ENCODE measurements at regions not wholly inside any gene's neighbourhood (a gene's known extent, or its start where the extent isn't known, plus 50 kb on each side); places are given as distances from the start of the nearest gene placed in this dataset.
A peak's percentile ranks its signal among the peaks of the same experiment; 100 is the strongest.

DNA sequence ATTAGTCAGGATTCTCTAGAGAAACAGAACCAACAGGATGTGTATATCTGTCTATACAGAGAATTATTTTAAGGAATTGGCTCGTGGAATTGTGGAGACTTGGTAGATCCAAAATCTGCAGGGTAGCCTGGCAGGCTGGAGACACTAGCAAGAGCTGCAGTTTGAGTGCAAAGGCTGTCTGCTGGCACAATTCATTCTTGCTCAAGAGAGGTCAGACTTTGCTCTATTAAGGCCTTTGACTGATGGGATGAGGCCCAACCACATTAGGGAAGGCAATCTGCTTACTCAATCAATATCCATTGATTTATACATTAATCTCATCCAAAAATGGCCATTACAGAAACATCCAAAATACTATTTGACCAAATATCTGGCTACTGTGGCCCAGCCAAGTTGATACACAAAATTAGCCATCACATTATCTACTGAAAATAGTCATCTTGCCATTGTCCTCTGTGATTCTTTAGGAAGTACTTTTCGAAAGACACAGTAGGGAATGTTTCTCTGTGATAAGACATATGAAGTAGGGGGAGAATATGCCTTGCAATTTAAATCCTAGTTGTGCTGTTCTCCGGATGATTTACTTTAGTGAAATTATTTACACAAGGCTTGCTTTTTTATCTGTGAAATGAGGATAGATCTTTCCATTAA is 873.8 kb downstream of the ROBO2 start:
- Histone ChIP-seq H3K4ac (ENCODE audit: low read depth, low read length) (no peak overlapping the region), H2BK15ac (ENCODE audit: low read depth, low read length) (no peak overlapping the region), H3K9me3 (ENCODE audit: control insufficient read depth, low read depth, low read length) (no peaks in the 10 kb centered on the region), H3K4me2 (ENCODE audit: insufficient read depth, insufficient read length, low read length) (no peak overlapping the region), H2BK12ac (ENCODE audit: insufficient read length, low read depth, low read length) (no peak overlapping the region), H3T11ph (ENCODE audit: low read length) (no peak overlapping the region), H3K56ac (ENCODE audit: insufficient read length, low read depth, low read length) (no peak overlapping the region), H3K23ac (ENCODE audit: insufficient read length, low read depth, low read length) (no peak overlapping the region), H3K79me2 (ENCODE audit: insufficient read depth, low read length) (no peaks in the 10 kb centered on the region), H4K91ac (ENCODE audit: insufficient read length, low read depth, low read length) (no peak overlapping the region), H3K4me1 (ENCODE audit: insufficient read depth, low read length) (no peaks in the 10 kb centered on the region), H3K27me3 (ENCODE audit: insufficient read depth, low read length) (no peaks in the 10 kb centered on the region), H2AFZ (ENCODE audit: low read length) (no peak overlapping the region), H4K8ac (replicated peaks; ENCODE audit: insufficient read length, low read depth, low read length) (no peak overlapping the region), H2BK20ac (ENCODE audit: low read depth, low read length, poor library complexity, severe bottlenecking) (no peak overlapping the region), H3K14ac (ENCODE audit: insufficient read depth, low read length) (no peak overlapping the region), H3K23me2 (ENCODE audit: insufficient read length, low read depth, low read length, poor library complexity, severe bottlenecking) (no peaks in the 10 kb centered on the region), H3K18ac (ENCODE audit: insufficient read length, low read depth, low read length) (no peak overlapping the region), H3K79me1 (ENCODE audit: insufficient read depth, low read depth, low read length, poor library complexity, severe bottlenecking) (no peaks in the 10 kb centered on the region), H2BK120ac (ENCODE audit: low read depth, low read length, poor library complexity, severe bottlenecking) (no peak overlapping the region), H3K27ac (ENCODE audit: insufficient read length, low read depth, low read length) (no peak overlapping the region), H2AK5ac (ENCODE audit: insufficient read length, low read length) (no peak overlapping the region), H4K20me1 (ENCODE audit: control insufficient read depth, insufficient read depth, insufficient read length) (no peaks in the 10 kb centered on the region), H4K5ac (ENCODE audit: insufficient read length, low read depth, low read length) (no peak overlapping the region), H3K9ac (ENCODE audit: extremely low read depth, insufficient read length, low read length) (no peak overlapping the region), H2BK5ac (ENCODE audit: insufficient read length, low read length) (no peak overlapping the region)
- no peak for DNase-seq
- no CpG with 5 or more reads among the region's 3 CpGs for WGBS (ENCODE audit: extremely low coverage, insufficient read length, low lambda C conversion rate)
- Mint-ChIP-seq H3K27ac (peak overlapping the region; percentile 5 to 80 (median 50); a peak in 4 of 7 replicates), H3K4me1 (peaks cover 15 to 18% of the 10 kb centered on the region in 2 experiments), H3K9me3 (peaks cover 1 to 4% of the 10 kb centered on the region in 2 experiments; a peak in 2 of 5 replicates), H3K4me3 (no peak overlapping the region), H3K27me3 (ENCODE audit: low read depth) (no peaks in the 10 kb centered on the region), H3K36me3 (ENCODE audit: insufficient read depth in 1 of 3, low read depth in 3 of 3) (peaks cover 0 to 2% (median 2%) of the 10 kb centered on the region in 3 experiments; a peak in 3 of 7 replicates)
- TF ChIP-seq, protein P1, sequence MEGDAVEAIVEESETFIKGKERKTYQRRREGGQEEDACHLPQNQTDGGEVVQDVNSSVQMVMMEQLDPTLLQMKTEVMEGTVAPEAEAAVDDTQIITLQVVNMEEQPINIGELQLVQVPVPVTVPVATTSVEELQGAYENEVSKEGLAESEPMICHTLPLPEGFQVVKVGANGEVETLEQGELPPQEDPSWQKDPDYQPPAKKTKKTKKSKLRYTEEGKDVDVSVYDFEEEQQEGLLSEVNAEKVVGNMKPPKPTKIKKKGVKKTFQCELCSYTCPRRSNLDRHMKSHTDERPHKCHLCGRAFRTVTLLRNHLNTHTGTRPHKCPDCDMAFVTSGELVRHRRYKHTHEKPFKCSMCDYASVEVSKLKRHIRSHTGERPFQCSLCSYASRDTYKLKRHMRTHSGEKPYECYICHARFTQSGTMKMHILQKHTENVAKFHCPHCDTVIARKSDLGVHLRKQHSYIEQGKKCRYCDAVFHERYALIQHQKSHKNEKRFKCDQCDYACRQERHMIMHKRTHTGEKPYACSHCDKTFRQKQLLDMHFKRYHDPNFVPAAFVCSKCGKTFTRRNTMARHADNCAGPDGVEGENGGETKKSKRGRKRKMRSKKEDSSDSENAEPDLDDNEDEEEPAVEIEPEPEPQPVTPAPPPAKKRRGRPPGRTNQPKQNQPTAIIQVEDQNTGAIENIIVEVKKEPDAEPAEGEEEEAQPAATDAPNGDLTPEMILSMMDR (conservative IDR thresholded peaks at IDR 0.05), result no peak
